WI38 (cell line): ENCODE measurements at regions not wholly inside any gene's neighbourhood (a gene's known extent, or its start where the extent isn't known, plus 50 kb on each side); places are given as distances from the start of the nearest gene placed in this dataset.

Experiments used
- H3K4me3 ChIP-seq: 2 replicates; pipeline ENCODE4 v1.5.1; 2011; ENCODE audit warnings: low read depth, mild to moderate bottlenecking, control low read depth, low read length
- CTCF ChIP-seq: IDR thresholded peaks from 2 replicates; pipeline ENCODE4 v1.5.1; 2012; ENCODE audit warnings: low read depth, mild to moderate bottlenecking, control low read depth, low read length

- H3K4me3 ChIP-seq: no peak overlapping the region
- no peak for TF ChIP-seq CTCF
Measured at GRCh38 chr1:228804640-228805413, 69.5 kb downstream of the RHOU start.

- TF ChIP-seq CTCF: no peak
- H3K4me3 ChIP-seq: no peak overlapping the region
Measured at GRCh38 chr1:228807904-228808605, 72.8 kb downstream of the RHOU start.

GRCh38 chr1:228809621-228810394 lies 74.5 kb downstream of the RHOU start:
- no peak for TF ChIP-seq CTCF
- no peak overlapping the region for H3K4me3 ChIP-seq

GRCh38 chr1:228810395-228810758 lies 75.1 kb downstream of the RHOU start:
- TF ChIP-seq CTCF: no peak
- no peak overlapping the region for H3K4me3 ChIP-seq

- H3K4me3 ChIP-seq: no peak overlapping the region
- no peak for TF ChIP-seq CTCF
Measured at GRCh38 chr1:228810878-228811711, 75.8 kb downstream of the RHOU start.

GRCh38 chr1:228811712-228812305 lies 76.5 kb downstream of the RHOU start:
- no peak for TF ChIP-seq CTCF

More at GRCh38 chr1:228811712-228812305, 76.5 kb downstream of the RHOU start:
- H3K4me3 ChIP-seq: no peak overlapping the region
